GM21367 (cell line): ENCODE measurements at regions not wholly inside any gene's neighbourhood (a gene's known extent, or its start where the extent isn't known, plus 50 kb on each side); places are given as distances from the start of the nearest gene placed in this dataset.

Source experiments
- ATAC-seq: cut with Tn5 transposase; IDR thresholded peaks from one replicate; pipeline ENCODE4 v1.9.1; 2021; ENCODE audit not compliant: unreplicated experiment

DNA sequence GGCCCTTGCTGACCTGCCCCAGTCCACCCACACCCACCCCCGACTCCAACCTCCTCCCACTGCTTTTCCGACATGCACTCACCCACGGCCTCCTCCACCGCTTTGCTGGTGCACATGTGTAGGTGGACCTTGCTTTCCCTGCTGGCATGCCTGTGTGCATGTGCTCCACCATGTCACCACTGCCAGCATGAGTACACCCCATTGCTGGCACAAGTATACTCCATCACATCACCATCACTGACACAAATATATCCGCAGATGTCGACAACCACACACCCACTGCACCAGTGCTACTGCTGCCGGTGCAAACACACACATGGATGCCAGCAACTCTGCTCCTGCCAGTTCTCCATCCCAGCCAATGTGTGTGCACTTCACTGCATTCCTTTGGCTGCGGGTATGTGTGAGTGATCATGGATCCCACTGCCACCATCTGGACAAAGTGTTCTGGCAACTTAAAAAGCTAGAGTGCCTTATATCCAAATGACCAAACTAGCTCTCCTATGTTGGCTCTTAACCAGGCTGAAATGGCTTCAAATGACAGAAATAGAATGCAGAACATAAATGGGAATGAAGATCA, 1072.3 kb downstream of the RAPGEF2 start:
- no peak for ATAC-seq

DNA sequence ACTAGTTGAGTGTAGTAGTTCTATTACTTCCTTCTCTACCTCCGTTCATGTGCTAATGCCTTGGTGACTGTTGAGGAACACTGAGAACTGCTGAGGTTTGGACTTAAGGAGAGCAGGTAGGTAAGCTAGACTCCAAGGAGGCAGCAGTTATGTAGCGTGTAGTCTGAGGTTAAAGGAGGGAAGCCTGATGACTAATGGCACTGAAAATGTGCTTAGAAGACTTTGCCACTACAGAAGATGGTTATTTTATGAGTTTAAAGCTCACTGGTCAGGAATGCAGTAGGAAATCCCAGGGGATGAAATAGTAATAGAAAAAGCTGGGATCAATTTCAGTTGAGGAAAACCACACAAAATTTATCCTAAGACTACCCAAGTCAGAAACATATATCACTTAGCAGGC, 1077.3 kb downstream of the RAPGEF2 start:
- no peak for ATAC-seq

DNA sequence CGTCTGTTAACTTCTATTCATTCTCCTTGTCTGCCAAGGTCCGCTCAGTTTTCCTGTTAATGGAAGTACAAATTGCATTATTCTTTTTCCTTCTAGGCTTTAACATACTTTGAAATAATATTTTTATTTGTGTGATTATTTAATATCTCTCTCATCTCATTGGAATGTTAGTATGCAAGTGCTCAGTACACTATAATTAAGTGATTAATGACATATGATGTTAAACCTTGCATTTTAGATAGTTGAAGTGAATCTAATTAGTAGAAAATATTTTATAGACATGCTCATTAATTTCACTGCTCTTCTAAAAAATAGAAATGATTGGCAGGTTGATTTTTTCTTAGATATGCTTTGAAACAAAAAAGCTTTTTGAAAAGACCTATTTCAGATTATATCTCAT, 1079.8 kb downstream of the RAPGEF2 start:
- no peak for ATAC-seq

DNA sequence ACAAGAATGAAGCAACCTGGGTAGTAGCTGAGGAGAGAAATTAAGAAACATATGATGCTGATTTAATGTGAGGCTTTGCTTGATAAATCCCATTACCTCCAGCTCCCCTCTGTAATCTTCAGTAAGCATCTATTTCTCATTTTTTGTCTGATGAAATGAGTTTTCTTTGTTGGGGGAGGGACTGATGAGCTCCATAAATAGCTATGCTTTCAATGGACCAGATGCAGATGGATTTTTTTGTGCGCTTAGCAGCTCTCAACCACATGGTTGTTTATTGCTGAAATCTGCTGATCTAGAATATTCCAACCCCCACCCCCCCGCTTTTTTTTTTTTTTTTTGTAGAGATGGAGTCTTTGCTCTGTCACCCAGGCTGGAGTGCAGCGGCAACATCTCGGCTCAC, 1082.0 kb downstream of the RAPGEF2 start:
- no peak for ATAC-seq

DNA sequence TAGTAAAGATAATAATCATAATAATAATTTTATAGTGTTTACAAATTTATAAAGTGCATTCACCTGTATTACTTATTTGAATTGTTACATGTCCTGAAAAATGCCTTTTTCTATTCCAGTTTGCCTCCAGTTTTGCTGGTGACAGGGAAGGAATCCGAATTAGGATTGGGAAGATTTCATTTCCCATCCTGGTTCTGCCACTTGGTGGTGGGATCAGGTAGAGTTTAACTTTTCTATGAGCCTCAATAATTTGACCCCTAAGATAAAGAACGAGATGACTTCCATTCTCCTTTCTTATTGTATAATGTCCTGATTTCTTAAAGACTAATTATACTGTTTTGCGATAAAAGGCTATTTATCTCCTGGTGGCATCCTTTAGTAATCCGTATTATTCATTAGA, 1090.9 kb downstream of the RAPGEF2 start:
- no peak for ATAC-seq

DNA sequence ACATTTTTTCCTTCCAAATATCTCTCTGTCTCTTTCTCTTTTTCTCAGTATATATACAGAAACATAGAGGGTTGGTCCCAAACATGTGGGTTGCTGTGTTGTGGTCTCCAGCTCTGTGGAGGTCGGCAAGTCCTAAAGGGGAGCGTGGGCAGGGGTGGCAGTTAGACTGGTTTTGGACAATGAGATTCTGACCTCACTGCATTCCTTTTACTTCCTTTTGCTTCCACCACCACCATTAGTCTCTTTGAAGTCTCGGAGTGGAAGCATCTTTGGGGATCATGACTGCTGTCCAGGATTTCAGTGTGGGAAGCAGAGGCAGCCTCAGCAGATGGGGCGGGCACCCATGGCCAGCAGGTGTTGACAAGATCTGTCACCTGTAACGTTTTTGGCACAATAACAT, 1091.8 kb downstream of the RAPGEF2 start:
- ATAC-seq = no peak

DNA sequence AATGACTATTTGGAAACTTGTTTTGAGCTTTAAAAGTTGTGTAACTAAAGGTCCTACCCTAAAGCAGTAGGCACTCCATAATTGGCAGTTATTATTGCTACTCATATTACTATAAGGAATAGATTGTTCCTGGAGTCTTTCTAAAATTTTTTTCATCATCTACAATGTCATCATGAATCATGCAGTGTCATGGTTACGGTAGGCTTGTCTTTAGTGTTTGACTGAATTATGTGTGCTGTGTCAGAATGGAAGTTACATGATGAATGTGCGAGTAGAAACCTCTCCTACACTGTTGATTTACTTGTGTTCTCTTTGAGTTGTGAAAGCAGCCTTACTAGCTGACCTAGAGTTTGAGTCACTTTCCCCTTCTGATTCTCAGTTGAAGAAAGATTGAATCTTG, 1099.9 kb downstream of the RAPGEF2 start:
- no peak for ATAC-seq

DNA sequence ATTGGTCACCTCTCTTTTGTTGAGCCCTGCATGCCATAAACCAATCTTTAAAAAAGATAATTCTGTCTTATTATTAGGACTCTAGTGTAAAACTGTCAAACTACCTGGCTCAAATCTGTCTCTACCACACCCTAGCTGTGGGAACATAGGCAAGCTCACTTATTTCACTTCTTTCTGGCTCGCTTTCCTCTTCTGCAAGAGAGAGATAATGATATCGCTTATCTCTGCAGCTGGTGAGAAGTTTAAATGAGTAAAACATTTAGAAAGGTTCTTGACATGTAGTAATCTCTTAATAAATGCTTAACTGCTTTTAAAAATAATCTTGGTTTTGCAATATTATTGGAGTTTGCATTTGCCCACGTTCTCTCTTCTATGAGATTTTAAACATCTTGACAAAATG, 1109.2 kb downstream of the RAPGEF2 start:
- ATAC-seq = no peak

DNA sequence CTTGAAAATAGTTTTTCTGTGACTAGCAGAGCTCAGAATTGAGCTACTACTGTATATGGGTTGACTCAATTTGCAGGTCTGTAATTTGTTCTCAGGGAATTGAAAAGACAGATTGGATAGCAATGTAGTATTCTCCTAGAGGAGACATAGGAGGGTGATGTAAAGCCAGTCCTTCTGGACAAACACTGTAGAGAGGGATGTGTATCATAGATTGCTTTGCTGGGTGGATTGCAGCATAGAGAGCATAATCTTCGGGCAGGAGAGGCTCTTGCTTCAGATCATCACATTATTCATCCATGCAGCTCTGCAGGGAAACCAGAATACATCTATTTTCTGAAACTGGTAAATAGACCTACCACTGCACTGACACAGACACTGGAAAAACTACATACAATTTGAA, 1110.5 kb downstream of the RAPGEF2 start:
- ATAC-seq = no peak

DNA sequence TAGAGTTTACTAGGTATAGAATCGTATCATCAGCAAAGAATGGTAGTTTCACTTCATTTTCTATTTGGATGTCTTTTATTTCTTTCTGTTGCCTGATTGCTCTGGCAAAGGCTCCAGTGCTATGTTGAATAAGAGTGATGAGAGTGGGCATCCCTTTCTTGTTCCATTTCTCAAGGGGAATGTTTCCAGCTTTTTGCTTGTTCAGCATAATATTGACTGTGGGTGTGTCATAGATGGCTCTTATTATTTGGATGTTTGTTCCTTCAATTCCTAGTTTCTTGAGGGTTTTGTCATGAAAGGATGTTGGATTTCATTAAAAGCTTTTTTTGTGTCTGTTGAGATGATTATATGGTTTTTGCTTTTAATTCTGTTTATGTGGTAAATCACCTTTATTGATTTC, 1114.5 kb downstream of the RAPGEF2 start:
- no peak for ATAC-seq

DNA sequence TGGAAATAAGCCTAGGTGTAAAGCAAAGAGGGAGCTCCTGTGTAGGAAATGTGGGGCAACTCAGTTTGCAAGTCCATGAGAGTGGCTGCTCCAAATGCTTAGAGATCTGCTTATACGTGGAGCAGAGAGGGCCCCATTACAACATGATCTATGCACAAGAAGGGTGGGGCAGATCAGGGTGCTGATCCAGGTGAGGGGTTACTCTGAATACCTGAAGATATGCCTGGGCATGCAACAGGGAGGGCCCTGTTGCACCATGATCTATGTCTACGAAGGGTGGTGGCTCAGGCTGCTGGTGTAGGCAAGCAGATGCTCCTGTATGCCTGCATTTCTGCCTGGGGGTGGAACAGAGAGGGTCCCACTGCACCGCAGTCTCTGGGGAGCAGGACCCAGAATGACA, 1121.2 kb downstream of the RAPGEF2 start:
- ATAC-seq = no peak

DNA sequence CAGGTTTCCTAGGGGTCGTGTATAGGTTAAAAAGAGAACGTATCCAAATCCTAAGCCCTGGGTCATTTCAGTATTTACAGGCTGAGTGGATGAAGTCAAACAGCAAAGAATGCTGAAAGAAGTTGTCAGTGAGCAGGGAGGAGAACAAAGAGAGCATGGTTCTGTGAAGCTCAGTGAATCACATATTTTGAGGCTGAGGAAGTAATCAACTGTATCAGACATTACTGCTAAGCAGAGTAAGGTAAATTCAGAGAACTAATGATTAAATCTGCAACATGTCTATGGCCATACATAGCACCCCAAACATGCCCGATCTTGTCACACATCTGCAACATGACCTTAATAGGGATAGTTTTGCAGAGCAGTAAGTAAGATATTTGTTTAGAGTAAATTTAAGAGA, 1130.3 kb downstream of the RAPGEF2 start:
- ATAC-seq = no peak

DNA sequence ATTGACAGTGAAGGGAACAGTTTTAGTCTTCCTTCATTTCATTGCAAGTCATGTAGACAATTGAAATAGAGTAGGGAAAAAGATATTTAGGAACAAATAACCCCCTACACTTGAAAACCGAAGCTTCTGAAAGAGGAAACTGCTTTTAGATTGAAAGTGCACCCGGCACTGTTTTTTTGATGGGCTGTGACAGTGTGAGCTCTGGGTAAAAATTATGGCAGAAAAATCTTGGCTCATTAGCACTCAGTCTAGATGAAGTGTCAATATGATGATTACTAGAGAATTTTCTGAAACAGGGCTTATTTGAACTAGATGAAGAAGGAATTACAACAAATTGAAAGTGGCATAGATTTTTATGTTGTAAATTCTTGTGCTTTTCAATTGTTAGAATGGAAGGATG, 1132.4 kb downstream of the RAPGEF2 start:
- no peak for ATAC-seq

DNA sequence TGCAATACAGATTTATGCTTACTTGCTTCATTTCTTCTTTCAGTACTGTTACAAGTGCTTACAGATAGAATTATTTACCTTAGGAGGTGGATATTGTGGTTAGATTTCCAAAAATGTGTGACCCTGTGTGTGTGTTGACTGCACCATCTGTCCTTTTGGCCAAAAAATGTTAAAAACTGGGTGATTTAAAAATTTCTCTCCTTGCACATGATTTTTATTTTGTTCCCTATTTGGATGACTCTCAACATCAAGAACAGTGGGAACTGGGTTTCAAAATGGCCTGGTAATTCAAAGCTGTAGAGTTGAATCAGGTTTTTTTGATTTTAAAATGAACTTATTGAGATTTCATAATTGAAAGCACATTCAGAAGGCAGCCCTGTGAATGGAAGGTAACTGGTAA, 1132.9 kb downstream of the RAPGEF2 start:
- no peak for ATAC-seq

DNA sequence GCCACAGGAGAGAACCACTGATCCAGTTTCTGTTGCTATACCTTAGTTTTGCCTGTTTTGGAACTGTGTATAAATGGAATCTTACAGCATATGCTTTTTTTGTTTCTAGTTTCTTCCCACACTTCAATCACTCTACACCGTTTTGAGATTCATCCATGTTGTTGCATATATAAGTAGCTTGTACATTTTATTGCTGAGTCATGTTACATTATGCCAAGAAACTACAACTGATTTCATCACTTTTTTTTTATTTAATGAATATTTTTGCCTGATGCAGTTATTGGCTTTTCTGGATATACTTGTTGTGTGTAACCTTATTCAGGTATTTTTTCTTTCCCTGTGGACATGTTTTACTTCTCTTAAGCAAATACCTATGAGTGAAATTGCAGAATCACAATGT, 1135.9 kb downstream of the RAPGEF2 start:
- no peak for ATAC-seq

DNA sequence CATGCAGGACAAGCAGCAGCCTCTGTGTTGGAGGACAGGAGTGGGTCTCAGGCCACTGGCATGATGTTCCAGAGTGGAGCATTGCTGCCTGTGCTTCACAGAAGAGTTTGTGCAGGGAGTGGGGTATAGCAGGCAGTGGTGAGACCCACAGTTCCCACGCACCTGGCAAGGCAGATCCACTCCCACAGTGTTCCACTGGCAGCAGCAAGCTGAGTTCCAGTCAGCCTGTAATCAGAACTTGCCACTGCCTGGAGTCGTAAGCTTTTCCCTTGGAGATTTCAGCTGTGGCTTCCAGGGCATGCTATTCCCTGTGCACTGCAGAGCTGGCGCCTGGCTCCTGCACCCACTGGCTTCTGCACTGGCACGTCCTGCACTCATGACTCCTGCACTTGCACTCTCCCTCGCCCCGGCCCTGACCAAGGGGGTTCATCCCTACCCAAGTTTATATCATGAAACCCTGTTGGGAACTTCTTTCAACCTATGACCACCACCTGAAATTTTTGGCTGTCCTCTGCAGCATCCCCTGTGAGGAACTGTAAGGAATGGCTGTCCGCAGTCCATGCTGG, 1144.3 kb downstream of the RAPGEF2 start:
- no peak for ATAC-seq

DNA sequence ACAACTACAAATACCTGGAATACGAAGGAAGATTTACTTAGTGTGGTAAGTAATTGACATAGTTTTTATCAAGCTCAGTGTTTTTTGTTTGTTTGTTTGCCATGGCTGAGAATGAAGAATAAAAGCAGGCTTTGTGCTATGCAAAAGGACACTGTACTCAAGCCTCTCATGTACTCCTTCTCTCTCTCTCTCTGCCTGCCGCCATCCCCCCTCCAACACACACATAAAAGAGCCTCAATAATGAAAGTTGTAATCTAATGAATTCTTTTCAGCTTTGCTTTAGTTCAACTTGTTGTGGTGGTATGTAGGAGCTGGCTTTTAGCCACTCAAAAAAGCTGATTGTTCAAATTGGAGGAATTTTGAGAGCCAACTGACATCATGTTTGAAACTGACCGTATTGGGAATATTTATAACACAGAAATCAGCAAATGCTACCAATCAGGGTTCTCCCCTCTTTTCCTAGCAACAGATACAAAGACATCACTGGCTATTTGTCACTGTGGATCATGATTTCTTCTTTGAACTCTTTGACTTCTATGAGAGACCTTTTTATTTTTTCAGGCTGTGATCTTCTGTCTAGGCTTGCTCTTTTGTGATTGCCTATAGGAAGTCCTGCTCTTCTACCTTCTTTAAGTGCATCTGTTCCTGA, 1148.8 kb downstream of the RAPGEF2 start:
- ATAC-seq = no peak

DNA sequence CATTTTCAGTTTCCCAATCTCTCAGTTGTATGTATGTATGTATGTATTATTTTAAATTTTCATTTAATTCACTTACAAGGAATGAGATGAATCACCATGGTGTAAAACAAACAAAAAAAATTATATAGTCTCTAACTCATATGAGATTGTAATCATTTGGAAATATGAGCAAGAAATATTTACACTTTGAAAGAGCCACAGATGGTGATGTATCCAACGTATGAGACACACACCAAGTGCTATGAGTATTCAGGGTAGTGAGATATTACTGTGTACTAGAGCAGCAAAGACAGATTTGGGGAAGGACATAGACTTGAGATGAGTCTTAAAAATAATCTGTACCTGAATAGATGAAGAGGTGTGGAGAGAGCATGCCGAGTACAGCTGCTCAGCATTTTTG, 1154.4 kb downstream of the RAPGEF2 start:
- no peak for ATAC-seq

DNA sequence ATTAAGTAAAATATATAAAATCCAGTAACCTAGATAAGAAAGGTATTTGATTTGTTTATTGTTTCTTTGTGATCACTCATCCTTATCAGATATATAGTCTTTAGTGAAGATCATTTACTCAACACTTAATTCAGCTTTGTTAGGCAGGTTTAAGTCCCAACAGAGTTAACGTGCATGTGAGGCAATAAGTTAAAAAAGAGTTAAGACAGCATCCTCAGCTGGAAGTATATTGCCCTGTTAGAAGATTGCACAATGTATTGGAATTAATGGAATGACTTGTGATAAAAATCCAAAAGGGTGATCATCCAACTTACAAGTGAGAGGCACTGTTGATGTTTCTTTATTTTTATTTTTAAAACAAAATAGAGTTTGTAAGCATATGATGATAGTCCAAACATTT, 1162.1 kb downstream of the RAPGEF2 start:
- no peak for ATAC-seq

DNA sequence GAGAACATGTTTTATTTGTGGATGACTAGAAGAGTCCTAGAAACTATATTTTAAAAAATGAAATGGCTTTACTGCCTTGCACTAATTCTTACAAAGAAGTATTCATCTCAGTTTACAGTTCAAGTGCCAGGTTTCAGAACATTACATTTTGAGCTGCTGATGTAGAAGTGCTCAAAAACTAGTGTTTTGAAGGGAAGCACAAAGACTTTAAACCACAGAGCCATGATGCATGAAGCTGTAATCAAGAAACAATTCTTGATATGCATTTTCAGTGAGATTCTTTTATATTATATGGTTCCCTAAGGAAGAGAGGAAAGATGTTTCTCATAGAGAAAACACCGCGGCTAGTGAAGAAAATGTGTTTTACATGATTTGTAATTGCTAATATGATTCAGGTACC, 1163.0 kb downstream of the RAPGEF2 start:
- ATAC-seq = no peak

DNA sequence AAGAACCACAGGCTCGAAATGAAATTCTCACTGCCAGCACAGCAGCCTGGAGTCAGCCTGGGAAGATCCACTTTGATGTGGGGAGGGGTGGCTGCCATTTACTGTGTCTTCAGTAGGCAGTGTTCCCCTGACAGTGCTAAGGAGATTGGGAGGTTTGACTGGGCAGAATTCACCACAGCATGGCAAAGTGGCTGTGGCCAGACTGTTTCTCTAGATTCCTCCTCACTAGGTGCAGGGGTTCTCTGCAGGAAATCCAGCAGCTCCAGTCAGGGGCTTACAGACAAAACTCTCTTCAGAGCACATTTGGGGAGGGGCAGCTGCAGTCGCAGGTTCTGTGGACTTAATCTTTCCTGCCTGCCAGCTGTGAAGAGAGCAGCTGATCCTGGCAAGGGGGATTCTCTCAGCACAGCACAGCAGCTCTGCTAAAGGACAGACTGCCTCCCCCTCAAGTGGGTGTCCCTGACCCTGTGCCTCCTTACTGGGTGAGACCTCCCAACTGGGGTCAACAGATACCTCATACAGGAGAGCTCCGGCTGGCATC, 1174.0 kb downstream of the RAPGEF2 start:
- ATAC-seq = no peak

DNA sequence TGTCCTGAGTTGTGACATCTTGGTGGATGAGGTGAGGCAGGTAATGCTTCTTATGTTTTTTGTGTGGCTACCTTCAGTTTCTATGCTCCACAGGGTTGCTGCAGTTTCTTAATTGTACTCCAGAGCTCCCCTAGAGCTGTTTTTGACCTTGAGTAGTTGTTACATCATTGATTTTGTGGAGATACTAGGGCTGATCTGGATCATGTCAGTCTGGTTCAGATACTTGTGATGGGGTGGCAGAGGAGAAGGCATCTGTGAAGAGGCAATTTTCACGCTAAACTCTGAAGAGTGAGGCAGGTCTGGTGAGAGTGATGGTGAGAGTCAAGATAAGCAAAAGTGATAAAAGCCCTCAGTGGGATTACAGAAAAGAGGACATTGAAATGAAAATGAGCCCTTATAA, 1180.2 kb downstream of the RAPGEF2 start:
- ATAC-seq = no peak

DNA sequence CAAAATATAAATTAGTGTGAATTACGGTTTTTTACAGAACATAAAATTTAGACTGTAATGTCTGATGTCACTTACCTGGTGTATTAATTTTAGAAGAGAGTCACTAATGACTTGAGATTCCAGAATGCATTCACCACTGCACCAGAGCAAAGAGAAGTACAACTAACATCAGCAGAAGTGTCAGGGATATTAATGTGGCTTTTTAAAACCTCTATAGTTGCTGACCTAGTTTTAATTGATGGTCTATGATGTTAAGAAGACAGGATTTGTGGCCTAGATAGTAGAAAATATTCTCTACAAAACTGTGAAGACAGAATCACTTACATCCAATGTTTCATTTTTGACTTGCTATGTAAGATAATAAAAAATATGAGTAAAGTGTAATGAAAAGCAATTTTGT, 1181.6 kb downstream of the RAPGEF2 start:
- ATAC-seq = no peak
